HepG2 (cell line): ENCODE measurements at regions not wholly inside any gene's neighbourhood (a gene's known extent, or its start where the extent isn't known, plus 50 kb on each side); places are given as distances from the start of the nearest gene placed in this dataset.

Source experiments
- ATAD3A ChIP-seq: sonication (generic); formaldehyde crosslinking; IDR thresholded peaks from 2 replicates; pipeline ENCODE4 v1.4.0; 2020; ENCODE audit warnings: missing genetic modification reagents
- CHD2 ChIP-seq: IDR thresholded peaks from 2 replicates; pipeline ENCODE4 v1.6.1; 2011; ENCODE audit warnings: low read depth, low read length, improper control_type of control experiment
- ELF1 ChIP-seq: sonication (generic); formaldehyde crosslinking; IDR thresholded peaks from 2 replicates; pipeline ENCODE4 v1.4.0; 2020; ENCODE audit warnings: missing genetic modification reagents
- FLYWCH1 ChIP-seq: sonication (generic); formaldehyde crosslinking; IDR thresholded peaks from 2 replicates; pipeline ENCODE4 v1.8.1; 2023; ENCODE audit warnings: mild to moderate bottlenecking, missing genetic modification reagents
- FOXA3 ChIP-seq: IDR thresholded peaks from 2 replicates; pipeline ENCODE4 v1.6.1; 2016; ENCODE audit warnings: missing genetic modification reagents, missing compliant biosample characterization
- GLMP ChIP-seq: sonication (generic); formaldehyde crosslinking; IDR thresholded peaks from 2 replicates; pipeline ENCODE4 v1.9.0; 2021; ENCODE audit warnings: missing genetic modification reagents, mild to moderate bottlenecking, borderline replicate concordance
- KMT2B ChIP-seq: IDR thresholded peaks from 2 replicates; pipeline ENCODE4 v1.6.1; 2016; ENCODE audit warnings: missing genetic modification reagents, missing compliant biosample characterization
- LRRFIP1 ChIP-seq: sonication (generic); formaldehyde crosslinking; conservative IDR thresholded peaks from 2 replicates; pipeline ENCODE4 v1.4.0; 2020; ENCODE audit warnings: missing genetic modification reagents
- NCOA1 ChIP-seq: sonication (generic); formaldehyde crosslinking; IDR thresholded peaks from 2 replicates; pipeline ENCODE4 v1.9.0; 2021; ENCODE audit warnings: missing genetic modification reagents
- NCOA2 ChIP-seq: sonication (generic); formaldehyde crosslinking; IDR thresholded peaks from 2 replicates; pipeline ENCODE4 v1.8.0; 2022; ENCODE audit warnings: inconsistent platforms
- USF2 ChIP-seq, 2 experiments: sonication (generic) in 1 of 2; formaldehyde crosslinking in 1 of 2; IDR thresholded peaks; 2 replicates each; pipeline versions ENCODE4 v1.5.1 to v1.6.1; 2011 to 2020; ENCODE audit warnings: borderline replicate concordance in 1 of 2, low read depth in 1 of 2, low read length in 1 of 2, mild to moderate bottlenecking in 1 of 2, missing genetic modification reagents in 1 of 2, moderate library complexity in 1 of 2
- ZBTB3 ChIP-seq: sonication (generic); formaldehyde crosslinking; IDR thresholded peaks from 2 replicates; pipeline ENCODE4 v1.4.0; 2020; ENCODE audit warnings: low read depth, mild to moderate bottlenecking, moderate library complexity, missing genetic modification reagents, borderline replicate concordance
- ZBTB38 ChIP-seq: sonication (generic); formaldehyde crosslinking; IDR thresholded peaks from 2 replicates; pipeline ENCODE4 v1.5.1; 2020; ENCODE audit warnings: mild to moderate bottlenecking, missing genetic modification reagents
- ZHX1 ChIP-seq: sonication (generic); formaldehyde crosslinking; IDR thresholded peaks from 2 replicates; pipeline ENCODE4 v1.8.1; 2022; ENCODE audit warnings: low read depth, mild to moderate bottlenecking, missing genetic modification reagents
- ZNF138 ChIP-seq: sonication (generic); formaldehyde crosslinking; IDR thresholded peaks from 2 replicates; pipeline ENCODE4 v1.5.0; 2020; ENCODE audit warnings: mild to moderate bottlenecking, low read depth, missing genetic modification reagents
- ZNF362 ChIP-seq: sonication (generic); formaldehyde crosslinking; IDR thresholded peaks from 2 replicates; pipeline ENCODE4 v1.4.0; 2020; ENCODE audit warnings: missing genetic modification reagents, mild to moderate bottlenecking, borderline replicate concordance
- ZNF782 ChIP-seq: sonication (generic); formaldehyde crosslinking; IDR thresholded peaks from 2 replicates; pipeline ENCODE4 v1.4.0; 2020; ENCODE audit warnings: missing genetic modification reagents, mild to moderate bottlenecking, borderline replicate concordance
- ZNF790 ChIP-seq: sonication (generic); formaldehyde crosslinking; IDR thresholded peaks from 2 replicates; pipeline ENCODE4 v1.8.0; 2022; ENCODE audit warnings: missing genetic modification reagents, mild to moderate bottlenecking, borderline replicate concordance

- TF ChIP-seq ZHX1 (CRISPR knock-in tag) = 0 out of 2 replicates have a peak, but pooled peaks have one; percentile 62
- TF ChIP-seq LRRFIP1 (CRISPR knock-in tag) = no peak
- peak; percentile 80; the same call in 1 of the 2 replicates for TF ChIP-seq ZNF782 (CRISPR knock-in tag)
- TF ChIP-seq FLYWCH1 (CRISPR knock-in tag) = no peak
- peak; percentile 79; the same call in 1 of the 2 replicates for TF ChIP-seq ZBTB3 (CRISPR knock-in tag)
- no peak for TF ChIP-seq USF2 (IDR thresholded peaks at IDR 0.05; ENCODE audit: low read depth, low read length)
- TF ChIP-seq USF2 (CRISPR knock-in tag; IDR thresholded peaks at IDR 0.05; ENCODE audit: borderline replicate concordance) = no peak
- TF ChIP-seq ZNF362 (CRISPR knock-in tag) = peak; percentile 52; the same call in 1 of the 2 replicates
- no peak for TF ChIP-seq ZNF138 (CRISPR knock-in tag)
- TF ChIP-seq ZNF790 = no peak
- no peak for TF ChIP-seq ATAD3A (CRISPR knock-in tag)
- TF ChIP-seq KMT2B = peak; percentile 61
- TF ChIP-seq GLMP = no peak
- peak; percentile 28; the same call in 1 of the 2 replicates for TF ChIP-seq NCOA2
- peak; percentile 83 for TF ChIP-seq ZBTB38 (CRISPR knock-in tag)
- peak; percentile 45; the same call in 1 of the 2 replicates for TF ChIP-seq FOXA3 (CRISPR knock-in tag)
- TF ChIP-seq NCOA1 (CRISPR knock-in tag) = no peak
- TF ChIP-seq ELF1 (CRISPR knock-in tag) = no peak; the same call in 1 of the 2 replicates
- TF ChIP-seq CHD2 = 0 out of 2 replicates have a peak, but pooled peaks have one; percentile 20
Measured at GRCh38 chr6:28838634-28839442, 84.9 kb downstream of the TRIM27 start (continued).
